ENCODE measurements at regions not wholly inside any gene's neighbourhood (a gene's known extent, or its start where the extent isn't known, plus 50 kb on each side); places are given as distances from the start of the nearest gene placed in this dataset.

DNA sequence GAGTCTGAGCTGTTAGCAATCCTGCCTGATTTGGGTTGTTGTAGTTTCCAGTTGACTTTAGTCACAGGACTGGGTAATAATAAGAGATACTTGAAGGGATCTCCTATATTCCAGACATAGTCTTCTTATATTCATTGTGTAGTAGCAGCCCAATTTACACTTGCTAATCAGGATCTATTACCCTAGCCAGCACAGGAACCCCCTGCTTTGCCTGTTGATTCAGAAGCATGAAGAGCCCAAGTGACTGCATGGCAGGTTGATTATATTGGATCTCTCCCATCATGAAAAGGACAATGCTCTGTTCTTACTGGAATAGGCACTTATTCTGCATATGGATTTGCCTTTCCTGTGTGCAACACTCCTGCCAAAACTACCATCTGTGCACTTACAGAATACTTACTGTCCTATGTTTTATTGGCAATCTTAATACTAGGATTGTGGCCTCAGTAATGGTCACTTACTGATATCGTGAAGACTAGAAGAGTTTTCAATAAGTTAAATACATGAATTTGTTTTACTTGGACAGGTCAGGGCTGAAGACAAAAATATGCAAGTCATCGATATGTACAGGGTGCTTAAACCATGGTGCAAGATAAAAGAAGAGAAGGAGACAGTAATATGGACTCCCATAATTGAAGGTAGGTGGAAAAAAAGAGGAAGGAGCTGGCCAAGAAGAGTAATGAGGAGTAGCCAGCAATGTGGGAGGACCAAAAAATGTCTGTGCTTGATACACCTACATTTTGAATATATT, 304.1 kb downstream of the MCTP2 start:
- intact Hi-C loops (cut with DNase I) = no loop called here
- no peak overlapping the region for H3K4me3 ChIP-seq
- ATAC-seq = no peak
- no peak for DNase-seq
- no peak for TF ChIP-seq CTCF (IDR thresholded peaks at IDR 0.05)
- no peaks in the 10 kb centered on the region for H3K36me3 ChIP-seq
- H3K9me3 ChIP-seq = no peaks in the 10 kb centered on the region
- H3K27ac ChIP-seq = no peak overlapping the region
- no peaks in the 10 kb centered on the region for H3K4me1 ChIP-seq
- H3K27me3 ChIP-seq = no peaks in the 10 kb centered on the region

- H3K4me1 ChIP-seq = no peaks in the 10 kb centered on the region
- DNase-seq (no peak), ATAC-seq (no peak)
- H3K9me3 ChIP-seq = no peaks in the 10 kb centered on the region
- H3K36me3 ChIP-seq = no peaks in the 10 kb centered on the region
- no peak overlapping the region for H3K27ac ChIP-seq
- no peak overlapping the region for H3K4me3 ChIP-seq
- H3K27me3 ChIP-seq = peaks cover 0 to 6% of the 10 kb centered on the region in 2 donors
- TF ChIP-seq CTCF (IDR thresholded peaks at IDR 0.05) = no peak
- intact Hi-C loops (cut with DNase I) = no loop called here
Measured at GRCh38 chr15:94536549-94536948, 305.2 kb downstream of the MCTP2 start.

GRCh38 chr15:94538280-94538679, 306.9 kb downstream of the MCTP2 start:
- H3K4me1 ChIP-seq = no peaks in the 10 kb centered on the region
- no peak for TF ChIP-seq CTCF (IDR thresholded peaks at IDR 0.05)
- no peak overlapping the region for H3K4me3 ChIP-seq

DNA sequence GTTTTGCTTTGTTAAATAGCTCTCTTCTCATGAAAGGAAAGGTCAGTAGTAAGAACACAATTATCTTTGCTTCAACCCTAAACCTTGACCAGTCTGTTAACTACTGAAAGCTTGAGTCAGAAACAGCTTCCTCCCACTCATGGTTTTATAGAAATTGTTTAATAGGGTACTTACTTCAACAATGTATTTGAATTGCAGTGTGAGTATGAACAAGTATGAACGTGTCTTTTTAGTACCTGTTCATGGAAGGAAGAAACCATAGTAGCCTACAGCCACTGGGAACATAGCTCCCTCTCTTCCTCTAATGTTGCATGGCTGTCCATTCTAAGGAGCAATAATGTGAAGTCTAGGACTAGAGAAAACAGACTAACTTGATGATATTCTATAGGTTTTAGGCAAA, 311.0 kb downstream of the MCTP2 start:
- intact Hi-C loops (cut with DNase I) = no loop called here
- Histone ChIP-seq H3K4me1 (no peaks in the 10 kb centered on the region), H3K27me3 (peaks cover 0 to 6% of the 10 kb centered on the region in 2 donors), H3K36me3 (no peaks in the 10 kb centered on the region), H3K27ac (no peak overlapping the region), H3K9me3 (no peaks in the 10 kb centered on the region), H3K4me3 (no peak overlapping the region)
- no peak for ATAC-seq
- no peak for TF ChIP-seq CTCF (IDR thresholded peaks at IDR 0.05)
- DNase-seq = no peak

More at GRCh38 chr15:94538280-94538679, 306.9 kb downstream of the MCTP2 start:
- intact Hi-C loops (cut with DNase I) = no loop called here
- DNase-seq (no peak), ATAC-seq (no peak)
- Histone ChIP-seq H3K9me3 (no peaks in the 10 kb centered on the region), H3K27me3 (peaks cover 0 to 6% of the 10 kb centered on the region in 2 donors), H3K36me3 (no peaks in the 10 kb centered on the region), H3K27ac (no peak overlapping the region)

DNA sequence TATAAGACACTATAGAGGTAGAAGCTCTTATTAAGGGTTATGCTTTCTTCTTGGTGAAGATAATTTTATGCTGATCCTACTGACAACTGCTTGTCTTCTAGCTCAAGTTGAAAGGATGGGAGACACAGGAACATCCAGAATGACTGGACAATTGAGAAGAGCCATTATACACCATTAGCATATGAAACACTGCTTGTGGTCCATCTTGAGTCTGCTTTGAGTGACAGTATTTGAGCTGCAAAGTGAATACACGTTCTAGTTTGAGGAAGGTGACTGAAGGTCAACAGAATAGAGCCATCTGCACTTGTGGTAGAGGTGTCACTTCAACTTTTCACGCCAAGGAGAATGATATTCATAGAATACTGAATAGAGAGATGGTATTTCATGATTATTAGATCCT, 315.4 kb downstream of the MCTP2 start:
- no peak for DNase-seq
- Histone ChIP-seq H3K4me1 (no peaks in the 10 kb centered on the region), H3K27me3 (no peaks in the 10 kb centered on the region), H3K36me3 (no peaks in the 10 kb centered on the region), H3K4me3 (no peak overlapping the region), H3K27ac (no peak overlapping the region), H3K9me3 (no peaks in the 10 kb centered on the region)
- ATAC-seq = no peak
- intact Hi-C loops (cut with DNase I) = no loop called here
- no peak for TF ChIP-seq CTCF (IDR thresholded peaks at IDR 0.05)
